Smooth muscle cell (in vitro differentiated cells): ENCODE measurements at regions not wholly inside any gene's neighbourhood (a gene's known extent, or its start where the extent isn't known, plus 50 kb on each side); places are given as distances from the start of the nearest gene placed in this dataset.
A peak's percentile ranks its signal among the peaks of the same experiment; 100 is the strongest.

ENCODE experiments used
- DNase-seq: peaks from one replicate; lab custom pipeline; 2025; ENCODE audit not compliant: unreplicated experiment; lab: John Stamatoyannopoulos, UW
- H2AFZ ChIP-seq: fragments of 200-600 bp; sonication (generic); 2 replicates; pipeline ENCODE4 v1.6.0; 2016; ENCODE audit warnings: antibody characterized with exemption, low read depth, mild to moderate bottlenecking
- H3F3A ChIP-seq: fragments of 200-600 bp; sonication (generic); 2 replicates; pipeline ENCODE4 v1.6.0; 2017; ENCODE audit warnings: antibody characterized with exemption, low read depth
- H3K27ac ChIP-seq: fragments of 200-600 bp; sonication (generic); 2 replicates; pipeline ENCODE4 v1.5.1; 2016; ENCODE audit warnings: low read depth, mild to moderate bottlenecking
- H3K27me3 ChIP-seq: fragments of 200-600 bp; sonication (generic); 2 replicates; pipeline ENCODE4 v1.6.1; 2016; ENCODE audit warnings: low read depth, mild to moderate bottlenecking
- H3K36me3 ChIP-seq: fragments of 200-600 bp; sonication (generic); 2 replicates; pipeline ENCODE4 v1.5.1; 2016; ENCODE audit warnings: low read depth
- H3K4me1 ChIP-seq: fragments of 200-600 bp; sonication (generic); 2 replicates; pipeline ENCODE4 v1.5.1; 2016; ENCODE audit warnings: low read depth
- H3K4me2 ChIP-seq: fragments of 200-600 bp; sonication (generic); 2 replicates; pipeline ENCODE4 v1.6.0; 2016; ENCODE audit warnings: mild to moderate bottlenecking
- H3K4me3 ChIP-seq: fragments of 200-600 bp; sonication (generic); 2 replicates; pipeline ENCODE4 v1.5.1; 2016; ENCODE audit warnings: mild to moderate bottlenecking
- H3K79me2 ChIP-seq: fragments of 200-600 bp; sonication (generic); 2 replicates; pipeline ENCODE4 v1.6.0; 2016; ENCODE audit warnings: low read depth, mild to moderate bottlenecking
- H3K9ac ChIP-seq: fragments of 200-600 bp; sonication (generic); 2 replicates; pipeline ENCODE4 v1.6.0; 2016; ENCODE audit warnings: low read depth
- H3K9me3 ChIP-seq: fragments of 200-600 bp; sonication (generic); replicated peaks from 2 replicates; pipeline ENCODE4 v1.5.1; 2016; ENCODE audit warnings: low read depth
- H4K20me1 ChIP-seq: fragments of 200-600 bp; sonication (generic); 2 replicates; pipeline ENCODE4 v1.6.0; 2016; ENCODE audit warnings: low read depth
- CTCF ChIP-seq: fragments of 200-600 bp; sonication (generic); IDR thresholded peaks from 2 replicates; pipeline ENCODE4 v1.5.1; 2017; ENCODE audit warnings: borderline replicate concordance, mild to moderate bottlenecking, antibody characterized with exemption; ENCODE audit not compliant: insufficient read depth, poor library complexity, severe bottlenecking
- WGBS: methylation state at CpG from one replicate; pipeline ENCODE4 v1.1.7; 2016; ENCODE audit warnings: low lambda C conversion rate; 5-methylcytosine and 5-hydroxymethylcytosine counted together

DNA sequence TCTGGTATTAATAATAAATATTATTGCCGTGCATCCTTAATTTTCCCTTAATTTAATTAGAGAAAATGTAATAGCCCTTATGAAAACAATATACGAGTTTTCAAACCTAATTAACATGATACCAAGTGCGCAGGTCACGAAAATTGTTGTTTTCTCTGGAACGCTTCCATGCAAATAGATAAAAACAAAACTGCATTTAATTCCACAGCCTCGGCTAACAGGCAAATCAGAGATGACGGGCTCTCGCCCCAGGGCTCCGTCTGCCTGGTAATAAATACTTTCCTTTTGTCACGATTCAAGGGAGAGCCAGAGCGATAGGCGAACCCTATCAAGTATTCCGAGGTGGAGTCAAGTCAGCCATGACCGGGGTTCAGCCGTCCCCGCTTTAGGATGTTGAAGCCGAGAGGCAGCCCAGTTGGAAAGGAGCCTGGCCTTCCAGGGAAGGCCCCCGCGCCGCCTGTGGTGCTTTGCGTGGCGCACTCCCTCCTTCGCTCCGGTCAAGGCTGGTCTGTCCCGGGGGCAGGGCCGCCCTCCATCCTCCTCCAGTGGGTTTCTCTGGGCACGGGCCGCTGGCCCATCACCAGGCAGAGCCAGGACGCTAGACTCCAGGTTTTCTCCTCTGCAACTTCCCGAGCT lies 137.8 kb upstream of the GSC start:
- no peak for DNase-seq
- H3K9ac ChIP-seq, result no peak overlapping the region
- no peak overlapping the region for H3K4me3 ChIP-seq
- H4K20me1 ChIP-seq, result no peaks in the 10 kb centered on the region
- no peaks in the 10 kb centered on the region for H3F3A ChIP-seq
- 91% methylated on average over 30 of the region's 30 CpGs for WGBS
- TF ChIP-seq CTCF, result no peak
- H3K79me2 ChIP-seq, result no peaks in the 10 kb centered on the region
- no peaks in the 10 kb centered on the region for H3K9me3 ChIP-seq
- H3K4me1 ChIP-seq, result no peaks in the 10 kb centered on the region
- H3K27me3 ChIP-seq, result no peaks in the 10 kb centered on the region
- H3K4me2 ChIP-seq, result no peak overlapping the region
- H2AFZ ChIP-seq, result no peak overlapping the region
- H3K36me3 ChIP-seq, result no peaks in the 10 kb centered on the region
- no peak overlapping the region for H3K27ac ChIP-seq

- no peak for TF ChIP-seq CTCF
- Histone ChIP-seq H3K36me3 (no peaks in the 10 kb centered on the region), H3K27me3 (no peaks in the 10 kb centered on the region), H3K79me2 (no peaks in the 10 kb centered on the region), H3K4me3 (no peak overlapping the region), H3K4me1 (no peaks in the 10 kb centered on the region), H3F3A (no peaks in the 10 kb centered on the region), H3K27ac (no peak overlapping the region), H4K20me1 (no peaks in the 10 kb centered on the region), H3K9me3 (no peaks in the 10 kb centered on the region), H3K9ac (no peak overlapping the region), H3K4me2 (no peak overlapping the region), H2AFZ (no peak overlapping the region)
- no peak for DNase-seq
- WGBS, result 91% methylated on average over 6 of the region's 6 CpGs
These were observed 137.2 kb upstream of the GSC start for GRCh38 chr14:94906991-94907587.

DNA sequence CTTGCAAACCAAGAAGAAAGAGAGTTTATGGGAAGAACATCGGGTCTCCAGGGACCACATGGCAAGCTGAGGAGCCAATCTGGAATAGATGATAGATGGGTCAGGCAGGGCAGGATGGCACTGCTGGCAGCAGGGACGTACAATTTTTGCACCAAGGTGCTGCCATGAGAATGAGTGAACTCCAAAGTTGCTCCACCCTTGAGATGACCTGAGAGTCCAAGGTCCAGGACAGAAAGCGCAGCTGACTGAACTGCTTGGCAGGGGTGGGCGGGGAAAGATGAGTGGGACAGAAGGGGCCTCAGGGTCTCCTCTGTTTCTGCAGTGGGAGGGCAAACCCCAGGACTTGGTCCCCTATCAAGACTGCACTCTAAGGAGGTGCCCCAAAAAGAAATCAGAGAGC lies 136.7 kb upstream of the GSC start:
- Histone ChIP-seq H3K36me3 (no peaks in the 10 kb centered on the region), H3K4me3 (no peak overlapping the region), H3K9me3 (no peaks in the 10 kb centered on the region), H3K27ac (no peak overlapping the region), H3K9ac (no peak overlapping the region), H3K4me2 (no peak overlapping the region), H3K4me1 (no peaks in the 10 kb centered on the region), H2AFZ (no peak overlapping the region), H3K79me2 (no peaks in the 10 kb centered on the region), H3K27me3 (no peaks in the 10 kb centered on the region), H4K20me1 (no peaks in the 10 kb centered on the region), H3F3A (no peaks in the 10 kb centered on the region)
- 97% methylated on average over 4 of the region's 4 CpGs for WGBS
- DNase-seq, result no peak
- no peak for TF ChIP-seq CTCF

GRCh38 chr14:94904636-94905035 lies 134.7 kb upstream of the GSC start:
- Histone ChIP-seq H3K9me3 (no peaks in the 10 kb centered on the region), H3K79me2 (no peaks in the 10 kb centered on the region), H3K4me1 (no peaks in the 10 kb centered on the region), H3K36me3 (no peaks in the 10 kb centered on the region), H3F3A (no peaks in the 10 kb centered on the region), H3K4me3 (no peak overlapping the region), H3K27ac (no peak overlapping the region), H3K27me3 (no peaks in the 10 kb centered on the region), H4K20me1 (no peaks in the 10 kb centered on the region), H3K9ac (no peak overlapping the region), H3K4me2 (peak overlapping the region; percentile 17), H2AFZ (no peak overlapping the region)
- WGBS, result 15% methylated on average over 4 of the region's 4 CpGs
- DNase-seq, result no peak
- no peak for TF ChIP-seq CTCF
